HUES48 (cell line): ENCODE measurements at regions not wholly inside any gene's neighbourhood (a gene's known extent, or its start where the extent isn't known, plus 50 kb on each side); places are given as distances from the start of the nearest gene placed in this dataset.

Experiments
- H3K27ac ChIP-seq: one replicate; pipeline ENCODE4 v1.7.0; 2013; ENCODE audit warnings: low read depth, low read length, inconsistent platforms
- H3K27me3 ChIP-seq: 2 replicates; pipeline ENCODE4 v1.6.1; 2013; ENCODE audit warnings: mild to moderate bottlenecking, low read length; ENCODE audit not compliant: control insufficient read depth, insufficient read depth
- H3K36me3 ChIP-seq: 2 replicates; pipeline ENCODE4 v1.6.1; 2013; ENCODE audit warnings: low read length; ENCODE audit not compliant: control insufficient read depth, insufficient read depth
- H3K4me1 ChIP-seq: 2 replicates; pipeline ENCODE4 v1.6.1; 2013; ENCODE audit warnings: mild to moderate bottlenecking, low read length; ENCODE audit not compliant: control insufficient read depth, insufficient read depth
- H3K4me3 ChIP-seq: 2 replicates; pipeline ENCODE4 v1.5.1; 2013; ENCODE audit warnings: mild to moderate bottlenecking, low read depth, low read length
- H3K9ac ChIP-seq: 2 replicates; pipeline ENCODE4 v1.6.1; 2013; ENCODE audit warnings: mild to moderate bottlenecking, low read depth, low read length, moderate library complexity
- H3K9me3 ChIP-seq: 2 replicates; pipeline ENCODE4 v1.6.1; 2013; ENCODE audit warnings: low read length; ENCODE audit not compliant: control insufficient read depth, insufficient read depth

- H3K4me1 ChIP-seq, result peaks cover 24% of the 10 kb centered on the region
- H3K9me3 ChIP-seq, result no peaks in the 10 kb centered on the region
- H3K4me3 ChIP-seq, result no peak overlapping the region
- no peak overlapping the region for H3K9ac ChIP-seq
- H3K36me3 ChIP-seq, result no peaks in the 10 kb centered on the region
- no peak overlapping the region for H3K27ac ChIP-seq
- H3K27me3 ChIP-seq, result no peaks in the 10 kb centered on the region
Observed at GRCh38 chr15:35750051-35750450, 204.1 kb upstream of the DPH6 start.

DNA sequence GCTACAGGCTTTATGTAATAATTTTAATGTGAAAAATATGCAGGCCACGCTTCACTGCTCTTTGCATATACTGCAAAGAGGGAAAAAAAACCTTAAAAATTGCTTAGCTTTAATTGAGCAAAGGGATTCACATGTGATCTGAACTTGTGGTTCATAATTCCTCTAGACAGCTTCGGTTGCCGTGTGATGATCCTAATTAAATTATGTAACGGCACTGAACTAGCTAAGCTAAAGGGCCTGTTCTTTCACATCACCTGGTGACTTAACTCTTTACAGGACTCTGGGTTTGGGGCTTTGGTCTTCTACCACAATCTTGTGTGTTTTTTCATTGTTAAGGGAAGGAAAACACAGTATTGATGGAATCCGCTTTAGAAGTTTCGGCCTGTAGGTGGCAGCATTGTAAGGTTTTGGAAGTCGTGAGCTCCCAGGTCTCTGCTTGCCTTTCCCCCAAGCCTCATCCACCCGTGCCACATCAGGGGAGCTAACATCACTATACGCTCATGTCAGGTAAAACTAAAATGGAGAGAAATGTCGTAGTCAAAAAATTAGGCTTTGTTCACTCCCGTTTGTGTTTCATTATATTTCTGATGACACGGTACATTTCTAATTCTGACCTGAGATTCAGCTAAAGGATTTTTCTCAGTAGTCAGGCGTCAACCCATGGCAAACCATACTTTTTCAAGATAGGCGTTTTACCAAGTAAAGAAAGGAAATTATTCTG is 205.6 kb upstream of the DPH6 start:
- peaks cover 18% of the 10 kb centered on the region for H3K4me1 ChIP-seq
- H3K4me3 ChIP-seq, result 0 out of 2 replicates have a peak overlapping the region, but pooled peaks have one; percentile 28
- H3K36me3 ChIP-seq, result no peaks in the 10 kb centered on the region
- no peak overlapping the region for H3K9ac ChIP-seq
- H3K27me3 ChIP-seq, result no peaks in the 10 kb centered on the region
- no peaks in the 10 kb centered on the region for H3K9me3 ChIP-seq
- no peak overlapping the region for H3K27ac ChIP-seq

- Histone ChIP-seq H3K36me3 (no peaks in the 10 kb centered on the region), H3K27ac (no peak overlapping the region), H3K9ac (no peak overlapping the region), H3K27me3 (no peaks in the 10 kb centered on the region), H3K4me3 (0 out of 2 replicates have a peak overlapping the region, but pooled peaks have one; percentile 28), H3K9me3 (no peaks in the 10 kb centered on the region), H3K4me1 (peaks cover 17% of the 10 kb centered on the region)
Observed at GRCh38 chr15:35752134-35752466, 206.1 kb upstream of the DPH6 start.

- H3K9me3 ChIP-seq, result no peaks in the 10 kb centered on the region
- H3K4me1 ChIP-seq, result peaks cover 12% of the 10 kb centered on the region
- H3K27ac ChIP-seq, result no peak overlapping the region
- no peak overlapping the region for H3K4me3 ChIP-seq
- no peaks in the 10 kb centered on the region for H3K36me3 ChIP-seq
- no peak overlapping the region for H3K9ac ChIP-seq
- no peaks in the 10 kb centered on the region for H3K27me3 ChIP-seq
Observed at GRCh38 chr15:35753486-35753885, 207.5 kb upstream of the DPH6 start.

GRCh38 chr15:35755237-35755802 is 209.4 kb upstream of the DPH6 start:
- H3K27me3 ChIP-seq, result no peaks in the 10 kb centered on the region
- H3K9me3 ChIP-seq, result no peaks in the 10 kb centered on the region
- H3K36me3 ChIP-seq, result no peaks in the 10 kb centered on the region
- peaks cover 12% of the 10 kb centered on the region for H3K4me1 ChIP-seq
- no peak overlapping the region for H3K27ac ChIP-seq
- no peak overlapping the region for H3K9ac ChIP-seq
- H3K4me3 ChIP-seq, result no peak overlapping the region

DNA sequence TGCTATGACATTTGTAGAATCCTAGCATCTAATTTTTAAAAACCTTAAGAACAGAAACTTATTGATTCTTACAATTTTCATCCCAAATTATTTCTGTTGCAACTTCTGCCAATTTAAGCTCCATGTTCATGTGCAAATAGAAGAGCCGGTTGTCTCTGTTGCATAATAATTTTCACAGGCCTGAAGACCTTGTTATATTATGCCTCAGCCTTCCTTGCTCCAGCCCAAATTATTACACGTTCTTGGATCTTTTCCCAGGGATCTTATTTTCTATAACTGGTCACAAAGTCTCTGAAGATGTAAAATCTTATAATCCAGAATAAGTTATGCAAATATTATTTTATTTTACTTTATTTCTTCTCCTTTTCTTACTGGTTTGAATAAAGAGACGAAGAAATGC is 210.7 kb upstream of the DPH6 start:
- no peak overlapping the region for H3K9ac ChIP-seq
- no peaks in the 10 kb centered on the region for H3K9me3 ChIP-seq
- no peak overlapping the region for H3K27ac ChIP-seq
- no peaks in the 10 kb centered on the region for H3K27me3 ChIP-seq
- H3K36me3 ChIP-seq, result no peaks in the 10 kb centered on the region
- no peak overlapping the region for H3K4me3 ChIP-seq
- H3K4me1 ChIP-seq, result peaks cover 4% of the 10 kb centered on the region; the same call in 1 of the 2 replicates

DNA sequence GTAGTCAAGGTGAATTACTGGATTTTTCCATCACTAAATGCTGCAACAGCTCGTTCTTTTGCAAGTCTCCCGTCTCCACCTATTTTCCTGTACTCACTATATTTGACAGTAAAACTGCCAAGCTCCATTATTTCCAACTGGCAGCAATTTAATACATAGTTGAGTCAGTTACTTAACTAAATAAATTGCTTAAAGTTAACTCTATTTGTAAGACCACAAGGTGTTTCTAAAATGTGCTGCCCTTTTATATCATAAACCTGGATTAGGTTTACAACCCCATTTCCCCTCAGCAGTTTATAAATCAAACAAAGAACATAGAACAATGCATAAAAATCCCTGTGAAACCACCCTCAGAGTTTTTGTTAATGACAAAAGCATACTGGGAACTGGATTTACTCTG is 211.4 kb upstream of the DPH6 start:
- no peaks in the 10 kb centered on the region for H3K36me3 ChIP-seq

GRCh38 chr15:35757765-35758164 is 211.8 kb upstream of the DPH6 start:
- Histone ChIP-seq H3K9ac (no peak overlapping the region), H3K27me3 (no peaks in the 10 kb centered on the region), H3K36me3 (no peaks in the 10 kb centered on the region), H3K9me3 (no peaks in the 10 kb centered on the region), H3K27ac (no peak overlapping the region), H3K4me1 (no peaks in the 10 kb centered on the region), H3K4me3 (no peak overlapping the region)

More for the DNA sequence above, 211.4 kb upstream of the DPH6 start:
- H3K9ac ChIP-seq, result no peak overlapping the region
- H3K27me3 ChIP-seq, result no peaks in the 10 kb centered on the region
- no peaks in the 10 kb centered on the region for H3K9me3 ChIP-seq
- no peaks in the 10 kb centered on the region for H3K4me1 ChIP-seq
- H3K27ac ChIP-seq, result no peak overlapping the region
- H3K4me3 ChIP-seq, result no peak overlapping the region

DNA sequence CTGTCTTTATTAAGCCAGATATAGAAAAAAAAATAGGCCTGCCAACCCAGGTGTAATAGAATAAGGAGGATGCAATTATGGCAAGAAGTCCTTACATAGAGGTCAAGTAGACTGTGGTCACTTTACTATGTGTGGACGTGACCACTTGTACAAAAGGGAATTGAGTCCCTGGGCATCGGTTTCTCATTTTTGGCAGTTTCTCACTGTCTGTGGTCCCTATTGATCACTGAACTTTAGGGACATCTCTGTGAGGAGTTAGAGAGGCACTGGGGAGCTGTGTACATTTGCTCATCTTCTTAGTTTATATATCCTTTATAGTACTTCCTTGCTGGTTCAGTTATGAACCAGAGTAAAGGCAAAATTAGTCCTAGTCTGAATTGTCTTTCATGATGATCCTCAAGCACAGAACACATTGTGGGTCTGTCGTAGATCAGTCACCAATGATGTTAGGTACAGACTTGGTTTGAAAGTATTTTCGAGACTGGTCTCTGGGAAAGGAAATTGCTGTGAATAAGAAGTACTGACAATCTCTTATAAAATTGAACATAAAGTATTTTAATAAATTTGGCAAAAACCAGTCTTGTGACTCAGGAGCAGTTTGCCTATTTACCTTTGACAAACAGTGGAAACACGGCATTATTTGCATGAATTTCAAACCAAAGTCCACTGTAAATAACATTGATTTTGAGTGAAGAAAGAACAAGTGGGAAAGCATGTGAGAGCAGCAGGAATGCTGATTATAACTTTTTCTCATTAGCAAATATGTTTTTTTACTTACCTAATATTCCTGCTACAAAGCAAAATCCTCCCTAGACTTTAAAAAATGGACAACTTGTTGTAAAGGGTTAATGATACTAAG is 218.9 kb upstream of the DPH6 start:
- no peaks in the 10 kb centered on the region for H3K4me1 ChIP-seq
- H3K9me3 ChIP-seq, result no peaks in the 10 kb centered on the region
- no peak overlapping the region for H3K27ac ChIP-seq
- no peaks in the 10 kb centered on the region for H3K36me3 ChIP-seq
- no peak overlapping the region for H3K9ac ChIP-seq
- no peak overlapping the region for H3K4me3 ChIP-seq
- H3K27me3 ChIP-seq, result no peaks in the 10 kb centered on the region

- Histone ChIP-seq H3K36me3 (no peaks in the 10 kb centered on the region), H3K4me1 (no peaks in the 10 kb centered on the region), H3K27ac (no peak overlapping the region), H3K9me3 (no peaks in the 10 kb centered on the region), H3K4me3 (no peak overlapping the region), H3K27me3 (no peaks in the 10 kb centered on the region), H3K9ac (no peak overlapping the region)
Observed at GRCh38 chr15:35768949-35769348, 223.0 kb upstream of the DPH6 start.

DNA sequence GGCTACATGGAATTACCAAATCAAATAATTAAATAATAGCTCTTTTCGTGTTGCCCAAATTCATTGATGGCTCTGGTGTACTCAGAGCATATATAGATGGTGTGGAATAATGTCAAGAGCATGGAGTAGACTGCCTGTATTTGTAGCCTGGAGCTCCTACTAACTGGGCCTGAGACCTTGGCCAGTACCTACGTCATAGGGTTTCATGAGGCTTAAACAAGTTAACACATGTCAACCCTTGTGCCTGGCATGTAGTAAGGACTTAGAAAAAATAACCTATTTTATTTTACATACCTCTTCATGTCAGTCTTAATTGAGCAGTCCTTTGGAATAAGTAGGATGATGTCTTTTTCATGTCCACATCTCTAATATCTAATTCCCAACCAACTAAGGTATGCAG is 223.7 kb upstream of the DPH6 start:
- Histone ChIP-seq H3K9ac (no peak overlapping the region), H3K27ac (no peak overlapping the region), H3K27me3 (no peaks in the 10 kb centered on the region), H3K9me3 (no peaks in the 10 kb centered on the region), H3K4me3 (no peak overlapping the region), H3K36me3 (no peaks in the 10 kb centered on the region), H3K4me1 (no peaks in the 10 kb centered on the region)
